DND-41 (cell line): ENCODE measurements at regions not wholly inside any gene's neighbourhood (a gene's known extent, or its start where the extent isn't known, plus 50 kb on each side); places are given as distances from the start of the nearest gene placed in this dataset.

ENCODE experiments used
- ATAC-seq: fragments of 200-7000 bp; cut with Tn5 transposase; 3 replicates; pipeline ENCODE4 v1.9.1; 2021; ENCODE audit warnings: low read depth; ENCODE audit not compliant: insufficient read depth
- DNase-seq: peaks from one replicate; pipeline ENCODE4 v3.0.0-alpha.2; 2020
- H2AFZ ChIP-seq: 2 replicates; pipeline ENCODE4 v1.6.0; 2012; ENCODE audit warnings: low read depth, low read length
- H3K27ac ChIP-seq: 2 replicates; pipeline ENCODE4 v1.5.1; 2012; ENCODE audit warnings: low read length, inconsistent platforms
- H3K27me3 ChIP-seq: fragments of 200-600 bp; sonication (generic); 2 replicates; pipeline ENCODE4 v1.6.0; 2012; ENCODE audit warnings: low read length, mild to moderate bottlenecking, inconsistent platforms; ENCODE audit not compliant: insufficient read depth, poor library complexity
- H3K36me3 ChIP-seq: 2 replicates; pipeline ENCODE4 v1.5.1; 2012; ENCODE audit warnings: low read length, inconsistent platforms; ENCODE audit not compliant: insufficient read depth
- H3K4me1 ChIP-seq: 2 replicates; pipeline ENCODE4 v1.5.1; 2012; ENCODE audit warnings: mild to moderate bottlenecking, low read length; ENCODE audit not compliant: insufficient read depth
- H3K4me2 ChIP-seq: 2 replicates; pipeline ENCODE4 v1.6.0; 2012; ENCODE audit warnings: mild to moderate bottlenecking, moderate library complexity, low read length, inconsistent platforms; ENCODE audit not compliant: insufficient read depth
- H3K4me3 ChIP-seq, 2 experiments: fragments of 200-600 bp in 1 of 2; shearing (Covaris generic) in 1 of 2; 2 replicates each; pipeline ENCODE4 v1.5.1; 2012 to 2016; ENCODE audit warnings: inconsistent platforms in 2 of 2, low read length in 2 of 2, mild to moderate bottlenecking in 2 of 2, low read depth in 1 of 2, moderate library complexity in 1 of 2
- H3K79me2 ChIP-seq: 2 replicates; pipeline ENCODE4 v1.6.0; 2012; ENCODE audit warnings: low read length, inconsistent platforms; ENCODE audit not compliant: insufficient read depth
- H3K9ac ChIP-seq: 2 replicates; pipeline ENCODE4 v1.6.0; 2012; ENCODE audit warnings: low read depth, mild to moderate bottlenecking, inconsistent platforms, low read length, moderate library complexity
- H3K9me3 ChIP-seq: 2 replicates; pipeline ENCODE4 v1.5.1; 2012; ENCODE audit warnings: low read length, moderate library complexity, mild to moderate bottlenecking, inconsistent platforms; ENCODE audit not compliant: insufficient read depth, severe bottlenecking
- H4K20me1 ChIP-seq: 2 replicates; pipeline ENCODE4 v1.6.0; 2012; ENCODE audit warnings: low read length; ENCODE audit not compliant: insufficient read depth
- EZH2 ChIP-seq: IDR thresholded peaks from 3 replicates; pipeline ENCODE4 v1.6.1; 2012; ENCODE audit warnings: borderline replicate concordance, low read depth, mild to moderate bottlenecking, moderate library complexity, low read length, inconsistent platforms; ENCODE audit not compliant: severe bottlenecking
- TF ChIP-seq, protein P1 (sequence below): IDR thresholded peaks from 2 replicates; pipeline ENCODE4 v1.5.1; 2012; ENCODE audit warnings: borderline replicate concordance, low read length, moderate library complexity, mild to moderate bottlenecking; ENCODE audit not compliant: poor library complexity, severe bottlenecking; ENCODE audit errors: extremely low read depth

GRCh38 chr11:116460156-116460920 is 312.4 kb downstream of the BUD13 start:
- no peak overlapping the region for H3K9ac ChIP-seq
- no peak overlapping the region for H3K4me3 ChIP-seq
- no peak overlapping the region for H3K4me2 ChIP-seq
- H4K20me1 ChIP-seq, result no peaks in the 10 kb centered on the region
- peaks cover 20% of the 10 kb centered on the region for H3K27me3 ChIP-seq
- no peak for DNase-seq
- H3K79me2 ChIP-seq, result no peaks in the 10 kb centered on the region
- H3K27ac ChIP-seq, result no peak overlapping the region
- no peak for ATAC-seq
- H2AFZ ChIP-seq, result no peak overlapping the region
- TF ChIP-seq, protein P1, sequence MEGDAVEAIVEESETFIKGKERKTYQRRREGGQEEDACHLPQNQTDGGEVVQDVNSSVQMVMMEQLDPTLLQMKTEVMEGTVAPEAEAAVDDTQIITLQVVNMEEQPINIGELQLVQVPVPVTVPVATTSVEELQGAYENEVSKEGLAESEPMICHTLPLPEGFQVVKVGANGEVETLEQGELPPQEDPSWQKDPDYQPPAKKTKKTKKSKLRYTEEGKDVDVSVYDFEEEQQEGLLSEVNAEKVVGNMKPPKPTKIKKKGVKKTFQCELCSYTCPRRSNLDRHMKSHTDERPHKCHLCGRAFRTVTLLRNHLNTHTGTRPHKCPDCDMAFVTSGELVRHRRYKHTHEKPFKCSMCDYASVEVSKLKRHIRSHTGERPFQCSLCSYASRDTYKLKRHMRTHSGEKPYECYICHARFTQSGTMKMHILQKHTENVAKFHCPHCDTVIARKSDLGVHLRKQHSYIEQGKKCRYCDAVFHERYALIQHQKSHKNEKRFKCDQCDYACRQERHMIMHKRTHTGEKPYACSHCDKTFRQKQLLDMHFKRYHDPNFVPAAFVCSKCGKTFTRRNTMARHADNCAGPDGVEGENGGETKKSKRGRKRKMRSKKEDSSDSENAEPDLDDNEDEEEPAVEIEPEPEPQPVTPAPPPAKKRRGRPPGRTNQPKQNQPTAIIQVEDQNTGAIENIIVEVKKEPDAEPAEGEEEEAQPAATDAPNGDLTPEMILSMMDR, result no peak
- TF ChIP-seq EZH2, result no peak
- H3K36me3 ChIP-seq, result no peaks in the 10 kb centered on the region
- H3K4me1 ChIP-seq, result no peaks in the 10 kb centered on the region
- H3K9me3 ChIP-seq, result no peaks in the 10 kb centered on the region

DNA sequence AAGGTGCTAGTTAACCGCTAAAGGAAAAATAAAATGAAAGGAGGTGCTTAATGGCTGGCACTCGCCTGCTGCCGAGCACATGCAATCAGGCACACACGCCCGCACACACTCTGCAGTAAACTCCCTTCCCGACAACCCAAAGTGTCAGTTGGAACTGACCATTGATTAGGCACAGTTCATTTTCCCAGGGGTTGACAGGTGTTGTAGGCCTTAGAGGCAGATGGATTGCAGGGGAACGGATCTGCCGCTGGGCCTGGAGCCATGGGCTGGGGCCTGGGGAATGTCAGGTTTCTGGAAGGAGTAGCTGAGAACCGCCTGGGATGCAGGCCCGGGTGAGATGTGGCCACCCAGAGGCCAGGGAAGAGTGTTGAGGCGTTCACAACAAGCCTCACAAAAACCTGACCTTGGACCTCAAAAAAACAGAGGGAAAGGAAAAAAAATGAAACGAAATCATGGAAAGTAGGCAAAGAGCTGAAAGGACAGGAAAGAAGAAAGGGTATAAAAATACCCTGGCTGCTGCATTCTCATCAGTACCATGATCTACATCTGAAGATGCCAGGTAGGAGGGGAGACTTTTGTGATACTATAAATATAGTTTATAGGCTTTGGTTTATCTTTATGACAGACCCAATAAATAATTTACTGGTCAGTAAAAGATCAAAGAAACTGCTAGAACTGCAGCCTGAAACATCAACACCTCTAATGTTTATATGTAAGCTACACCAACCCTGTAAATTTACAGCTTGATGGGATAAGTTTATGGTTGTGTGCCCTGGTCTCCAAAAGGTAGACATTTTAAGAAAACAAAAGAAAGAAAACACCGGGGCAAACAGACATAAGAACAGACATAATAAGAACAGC is 313.4 kb downstream of the BUD13 start:
- Histone ChIP-seq H3K9ac (no peak overlapping the region), H3K4me2 (no peak overlapping the region), H3K9me3 (no peaks in the 10 kb centered on the region), H3K27ac (no peak overlapping the region), H4K20me1 (no peaks in the 10 kb centered on the region), H3K79me2 (no peaks in the 10 kb centered on the region), H3K4me3 (no peak overlapping the region), H2AFZ (no peak overlapping the region), H3K4me1 (no peaks in the 10 kb centered on the region), H3K27me3 (peaks cover 17% of the 10 kb centered on the region), H3K36me3 (no peaks in the 10 kb centered on the region)
- DNase-seq (no peak), ATAC-seq (no peak)
- TF ChIP-seq EZH2, result no peak
- TF ChIP-seq, protein P1, result no peak

DNA sequence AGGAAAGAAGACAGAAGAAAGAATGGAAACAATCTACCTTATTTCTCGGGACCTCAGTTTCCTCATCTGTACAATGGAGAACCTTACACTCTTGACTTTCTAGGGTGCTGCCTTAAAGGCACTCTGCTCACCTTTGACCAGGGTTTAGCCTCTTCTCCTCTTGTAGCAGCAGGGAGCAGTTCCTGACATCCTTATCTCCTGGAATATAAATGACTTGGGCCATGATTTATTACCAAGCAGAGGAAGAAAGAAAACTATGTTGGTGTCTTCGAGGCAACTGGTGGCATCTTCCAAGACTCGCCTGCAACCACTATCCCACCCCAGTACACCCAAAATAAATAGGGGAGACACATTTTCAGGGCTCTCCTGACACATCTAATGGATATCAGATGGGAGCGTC is 314.2 kb downstream of the BUD13 start:
- H3K4me2 ChIP-seq, result no peak overlapping the region

More for the DNA sequence above, 314.2 kb downstream of the BUD13 start:
- no peak for TF ChIP-seq EZH2
- TF ChIP-seq, protein P1, result no peak
- H3K9ac ChIP-seq, result no peak overlapping the region
- H3K79me2 ChIP-seq, result no peaks in the 10 kb centered on the region
- DNase-seq (no peak), ATAC-seq (no peak)
- no peaks in the 10 kb centered on the region for H3K9me3 ChIP-seq
- peaks cover 17% of the 10 kb centered on the region for H3K27me3 ChIP-seq
- no peak overlapping the region for H3K27ac ChIP-seq
- H2AFZ ChIP-seq, result no peak overlapping the region
- H4K20me1 ChIP-seq, result no peaks in the 10 kb centered on the region
- no peaks in the 10 kb centered on the region for H3K4me1 ChIP-seq
- H3K36me3 ChIP-seq, result no peaks in the 10 kb centered on the region
- H3K4me3 ChIP-seq, result no peak overlapping the region
